NOMO-1 (cell line): ENCODE measurements at regions not wholly inside any gene's neighbourhood (a gene's known extent, or its start where the extent isn't known, plus 50 kb on each side); places are given as distances from the start of the nearest gene placed in this dataset.

Source experiments
- DNase-seq, 2 experiments: peaks; one replicate each; lab custom pipeline; 2025; ENCODE audit not compliant: unreplicated experiment in 2 of 2; lab: John Stamatoyannopoulos, UW

DNA sequence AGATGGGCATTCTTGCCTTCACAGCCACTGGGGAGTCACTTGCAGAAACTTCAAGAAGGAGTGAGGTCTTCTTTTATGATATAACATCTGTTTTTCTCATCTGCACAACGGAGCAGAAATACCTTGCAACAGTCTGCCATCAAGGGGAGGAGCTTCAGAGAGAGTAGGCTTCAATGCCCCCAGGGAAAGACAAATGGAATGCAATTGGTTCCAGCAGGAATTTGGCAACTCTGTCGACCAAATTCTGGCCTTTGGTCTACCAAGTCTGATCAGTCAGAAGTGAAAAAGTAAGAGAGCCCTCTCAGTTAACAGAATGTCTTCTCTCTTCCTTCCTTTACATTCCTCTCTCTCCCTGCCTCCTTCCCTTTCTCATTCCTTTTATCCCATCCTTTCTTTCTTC lies 229.3 kb downstream of the IDS start:
- no peak for DNase-seq

GRCh38 chrX:149274516-149275105 lies 230.5 kb downstream of the IDS start:
- no peak for DNase-seq

DNA sequence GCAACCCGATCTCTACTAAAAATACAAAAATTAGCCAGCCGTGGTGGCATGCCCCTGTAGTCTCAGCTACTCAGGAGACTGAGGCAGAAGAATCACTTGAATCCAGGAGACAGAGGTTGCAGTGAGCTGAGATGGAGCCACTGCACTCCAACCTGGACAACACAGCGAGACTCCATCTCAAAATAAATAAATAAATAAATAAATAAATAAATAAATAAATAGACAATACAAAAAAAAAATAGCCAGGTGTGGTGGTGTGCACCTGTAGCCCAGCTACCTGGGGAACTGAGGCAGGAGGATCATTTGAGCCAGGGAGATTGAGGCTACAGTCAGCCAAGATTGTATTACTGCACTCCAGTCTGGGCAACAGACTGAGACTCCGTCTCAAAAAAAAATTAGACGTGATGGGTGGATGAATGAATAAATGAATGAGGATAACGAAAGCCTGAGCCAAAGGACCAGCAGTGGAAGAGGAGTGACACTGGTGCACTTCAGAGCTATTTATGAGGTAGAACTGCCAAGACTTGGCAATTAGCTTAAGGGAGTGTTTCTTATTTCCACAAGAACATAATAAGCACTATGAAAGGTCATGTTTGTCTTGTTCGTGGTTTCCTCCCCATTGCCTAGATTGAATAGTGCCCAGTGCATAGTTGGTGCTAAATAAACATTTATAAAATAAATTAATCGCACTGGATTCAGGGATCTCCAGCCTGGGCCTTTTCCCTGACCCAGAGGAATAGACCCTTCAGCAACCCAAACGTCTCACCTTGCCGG lies 232.2 kb downstream of the IDS start:
- no peak for DNase-seq

DNA sequence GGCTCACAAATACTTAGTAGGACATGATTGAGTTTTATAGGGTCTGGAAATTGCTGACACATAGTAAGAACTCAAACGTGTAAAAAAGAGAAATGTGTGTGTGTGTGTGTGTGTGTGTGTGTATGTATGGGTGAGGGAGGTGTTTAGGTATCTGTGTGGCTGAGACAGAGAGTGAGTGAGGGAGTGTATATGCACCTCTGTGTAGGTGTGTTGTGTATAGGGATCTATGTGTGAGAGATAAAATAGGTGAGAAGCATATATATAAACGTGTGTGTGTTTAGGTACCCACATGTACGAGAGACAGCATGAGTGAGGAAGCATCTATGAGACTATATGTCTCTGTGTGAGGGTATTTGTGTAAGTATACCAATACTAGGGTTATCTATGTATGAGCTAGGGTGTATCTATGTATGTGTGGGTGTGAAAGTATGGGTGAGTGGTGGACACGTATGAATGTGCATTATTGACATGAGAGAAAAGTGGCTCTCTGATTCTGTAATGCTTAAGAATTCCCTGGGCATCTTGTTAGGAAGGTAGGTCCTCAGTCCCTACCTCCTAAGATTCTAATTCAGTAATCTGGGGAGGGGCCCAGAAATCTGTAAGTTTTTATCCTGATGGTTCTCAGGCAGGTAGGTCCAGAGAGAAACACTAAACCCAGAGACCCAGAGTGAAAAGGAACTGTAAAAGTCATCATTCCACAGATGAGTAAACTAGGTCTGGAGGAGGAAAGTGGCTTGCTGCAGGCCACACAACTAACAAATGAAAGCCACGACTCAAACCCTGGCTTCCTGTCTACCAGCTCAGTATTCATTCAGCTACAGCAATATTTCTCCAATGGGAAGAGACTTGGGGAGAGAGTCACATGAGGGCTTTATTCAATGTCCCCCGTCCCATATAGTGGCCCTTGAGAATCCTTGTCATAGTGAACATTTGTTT lies 237.0 kb downstream of the IDS start:
- DNase-seq: no peak

GRCh38 chrX:149262086-149262485 lies 243.0 kb downstream of the IDS start:
- DNase-seq: no peak

DNA sequence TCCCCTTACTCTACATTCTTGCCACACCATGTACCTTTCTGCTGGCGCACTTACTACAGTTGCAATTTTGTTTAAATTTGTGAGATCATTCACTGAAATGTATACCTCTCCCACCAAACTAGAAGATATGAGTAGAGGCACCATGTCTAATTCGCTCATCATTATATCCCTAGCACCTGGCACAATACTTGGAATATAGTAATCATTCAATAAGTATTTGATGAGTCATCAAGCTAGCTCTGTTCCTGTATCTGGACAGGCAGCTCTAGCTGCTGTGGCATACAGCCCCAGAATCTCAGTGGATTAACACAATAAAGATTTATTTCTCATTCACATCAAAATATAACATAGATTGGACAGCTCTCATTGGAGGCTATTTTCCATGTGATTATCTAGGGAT lies 245.9 kb downstream of the IDS start:
- DNase-seq: no peak

GRCh38 chrX:149255860-149256259 lies 249.2 kb downstream of the IDS start:
- no peak for DNase-seq

DNA sequence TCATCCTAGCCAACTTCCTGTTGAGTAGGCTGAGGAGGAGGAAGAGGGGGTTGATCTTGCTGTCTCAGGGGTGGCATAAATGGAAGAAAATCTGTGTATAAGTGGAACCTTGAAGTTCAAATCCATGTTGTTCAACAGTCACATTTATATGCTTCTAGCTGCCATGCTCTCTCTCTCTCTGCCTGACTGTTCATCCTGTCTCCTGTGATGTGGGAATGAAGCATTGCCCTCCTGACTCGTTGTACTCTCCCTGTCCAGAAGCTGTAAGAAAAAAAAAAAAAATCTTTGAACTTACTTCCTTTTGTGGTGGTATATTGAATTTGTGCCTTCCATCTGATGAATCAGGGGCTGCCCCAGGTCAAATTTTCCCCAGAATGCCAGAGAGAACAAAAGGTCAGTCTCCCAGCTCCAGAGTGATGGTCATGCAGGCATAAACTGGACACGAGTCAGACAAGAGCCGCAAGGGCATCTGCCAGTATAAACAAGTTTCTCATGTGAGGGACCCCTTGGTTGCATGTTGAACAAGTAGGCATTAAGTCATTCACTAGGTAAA lies 257.0 kb downstream of the IDS start:
- no peak for DNase-seq

GRCh38 chrX:149230689-149231088 lies 274.4 kb downstream of the IDS start:
- DNase-seq: no peak

DNA sequence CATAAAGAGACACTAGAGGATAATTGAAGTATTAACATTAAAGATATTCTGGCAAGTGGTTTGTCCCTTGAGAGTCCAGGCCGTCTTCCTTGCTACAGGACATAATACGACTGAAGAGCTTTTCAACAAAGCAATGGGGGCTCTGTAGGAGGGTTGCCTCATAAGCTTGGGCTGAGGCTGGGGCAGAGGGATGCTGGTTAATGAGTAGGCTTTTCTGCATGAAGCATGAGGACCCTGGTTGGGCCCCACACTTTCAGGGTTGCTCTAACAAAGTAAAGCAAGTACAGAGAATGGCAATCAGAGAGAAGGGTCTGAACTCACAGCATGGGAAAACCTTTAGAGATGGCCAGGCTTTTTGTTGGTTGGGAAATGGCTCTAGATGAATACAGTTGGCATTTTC lies 281.3 kb downstream of the IDS start:
- DNase-seq: no peak

- no peak for DNase-seq
These were observed 283.1 kb downstream of the IDS start for GRCh38 chrX:149222040-149222439.

DNA sequence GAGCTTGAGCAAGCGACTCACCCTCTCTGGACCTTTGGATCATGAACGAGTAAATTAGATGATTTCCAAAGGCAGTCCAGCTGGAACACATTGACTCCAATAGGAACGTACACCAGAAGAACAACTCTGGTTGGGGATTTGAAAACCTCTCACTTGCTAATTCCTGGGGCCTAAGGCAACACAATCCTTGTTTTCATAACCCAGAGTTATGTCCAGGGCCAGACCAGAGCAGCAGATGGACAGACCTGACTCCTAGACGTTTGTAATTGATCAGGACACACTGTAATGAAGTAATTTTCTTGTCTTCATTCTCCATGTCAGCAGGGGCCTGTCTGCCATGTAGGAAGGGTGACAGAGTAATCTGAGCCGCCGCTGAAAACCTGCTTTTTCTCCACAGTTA lies 283.9 kb downstream of the IDS start:
- no peak for DNase-seq

GRCh38 chrX:149213264-149213663 lies 291.8 kb downstream of the IDS start:
- DNase-seq: no peak

- no peak for DNase-seq
These were observed 296.8 kb downstream of the IDS start for GRCh38 chrX:149208307-149208706.

DNA sequence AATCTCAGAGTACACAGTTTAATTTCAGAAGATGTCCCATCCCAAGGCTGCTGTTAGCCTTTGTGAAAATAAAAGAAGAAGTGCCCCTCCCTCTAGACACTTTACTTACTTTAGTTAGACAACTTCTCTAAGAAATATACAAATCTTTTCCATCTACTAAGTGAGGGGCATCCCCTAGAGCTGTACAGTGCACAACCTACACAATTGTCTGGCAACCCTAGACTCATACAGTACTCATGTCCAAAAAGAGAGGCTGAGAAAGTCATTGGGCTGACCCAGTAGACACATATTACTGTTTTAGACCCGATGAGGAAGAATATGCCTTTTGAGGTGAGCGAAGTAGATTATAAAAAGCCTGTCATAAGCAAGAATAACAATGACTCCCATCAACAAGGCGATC lies 297.6 kb downstream of the IDS start:
- no peak for DNase-seq

- no peak for DNase-seq
These were observed 299.2 kb downstream of the IDS start for GRCh38 chrX:149205937-149206336.

GRCh38 chrX:149205081-149205480 lies 300.0 kb downstream of the IDS start:
- DNase-seq: no peak

DNA sequence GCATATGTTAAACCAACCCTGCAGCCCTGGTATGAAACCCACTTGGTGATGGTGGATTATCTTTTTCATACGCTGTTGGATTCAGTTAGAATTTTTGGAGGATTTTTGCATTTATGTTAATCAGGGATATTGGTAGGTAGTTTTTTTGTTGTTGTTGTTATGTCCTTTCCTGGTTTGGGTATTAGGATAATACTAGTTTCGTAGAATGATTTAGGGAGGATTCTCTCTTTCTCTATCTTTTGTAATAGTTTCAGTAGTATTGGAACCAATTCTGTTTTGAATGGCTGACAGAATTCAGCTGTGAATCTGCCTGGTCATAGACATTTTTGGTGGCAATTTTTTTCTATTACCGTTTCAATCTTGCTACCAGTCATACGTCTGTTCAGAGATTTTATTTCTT lies 305.4 kb downstream of the IDS start:
- no peak for DNase-seq

- DNase-seq: no peak
These were observed 305.9 kb downstream of the IDS start for GRCh38 chrX:149198980-149199732.

DNA sequence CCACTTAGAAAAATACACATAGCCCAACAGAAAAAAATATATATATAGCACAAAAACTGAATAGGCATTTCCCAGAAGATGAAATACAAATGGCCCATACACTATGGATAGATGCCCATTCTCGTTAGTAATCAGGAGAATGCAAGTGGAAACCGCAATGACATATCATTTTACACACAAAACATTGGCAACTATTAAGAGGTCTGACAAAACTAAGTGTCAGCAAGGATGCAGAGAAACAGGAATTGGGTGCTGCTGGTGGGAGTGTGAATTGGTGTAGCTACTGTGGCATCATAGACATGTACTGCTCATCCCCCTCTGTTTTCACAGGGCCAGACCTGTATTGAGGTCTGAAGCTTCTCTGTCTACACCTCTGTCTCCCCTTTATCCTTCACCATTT lies 320.0 kb downstream of the IDS start:
- DNase-seq: no peak
